Fibroblast of lung (primary cell): ENCODE measurements at regions not wholly inside any gene's neighbourhood (a gene's known extent, or its start where the extent isn't known, plus 50 kb on each side); places are given as distances from the start of the nearest gene placed in this dataset.

Experiments
- DNase-seq, 2 donors: peaks; one replicate each; pipeline versions ENCODE4 v3.0.0 to v3.0.0-alpha.2; 2010; ENCODE audit warnings: low read depth in 2 of 2
- H2AFZ ChIP-seq: 2 replicates; pipeline ENCODE4 v1.5.1; 2012; ENCODE audit warnings: low read length, control low read depth, inconsistent platforms
- H3K27ac ChIP-seq: 2 replicates; pipeline ENCODE4 v1.5.1; 2011; ENCODE audit warnings: low read length, control low read depth; ENCODE audit not compliant: insufficient read depth
- H3K27me3 ChIP-seq: 2 replicates; pipeline ENCODE4 v1.5.1; 2011; ENCODE audit warnings: mild to moderate bottlenecking, low read length; ENCODE audit not compliant: control insufficient read depth, insufficient read depth
- H3K36me3 ChIP-seq: 2 replicates; pipeline ENCODE4 v1.5.1; 2011; ENCODE audit warnings: low read length; ENCODE audit not compliant: control insufficient read depth, insufficient read depth
- H3K4me1 ChIP-seq: 2 replicates; pipeline ENCODE4 v1.5.1; 2011; ENCODE audit warnings: low read length; ENCODE audit not compliant: control insufficient read depth, insufficient read depth; ENCODE audit errors: extremely low read depth
- H3K4me2 ChIP-seq: 2 replicates; pipeline ENCODE4 v1.5.1; 2011; ENCODE audit warnings: low read length, control low read depth; ENCODE audit not compliant: insufficient read depth; ENCODE audit errors: extremely low read depth
- H3K4me3 ChIP-seq, 4 experiments: fragments of 200-600 bp in 1 of 4; sonication (generic) in 1 of 4; replicated peaks in 1 of 4; 2 replicates each; pipeline ENCODE4 v1.5.1; 2011 to 2016; ENCODE audit warnings: low read length in 4 of 4, low read depth in 3 of 4, mild to moderate bottlenecking in 3 of 4, control low read depth in 2 of 4, inconsistent platforms in 1 of 4, mixed read lengths in 1 of 4; ENCODE audit not compliant: insufficient read depth in 1 of 4; ENCODE audit errors: control extremely low read depth in 1 of 4
- H3K79me2 ChIP-seq: 2 replicates; pipeline ENCODE4 v1.5.1; 2012; ENCODE audit warnings: mild to moderate bottlenecking, low read length, inconsistent platforms; ENCODE audit not compliant: control insufficient read depth, insufficient read depth
- H3K9ac ChIP-seq: 2 replicates; pipeline ENCODE4 v1.5.1; 2011; ENCODE audit warnings: mild to moderate bottlenecking, low read length, control low read depth; ENCODE audit not compliant: insufficient read depth
- H3K9me3 ChIP-seq: 2 replicates; pipeline ENCODE4 v1.5.1; 2012; ENCODE audit warnings: low read depth, low read length; ENCODE audit not compliant: control insufficient read depth, insufficient read depth
- H4K20me1 ChIP-seq: 2 replicates; pipeline ENCODE4 v1.5.1; 2011; ENCODE audit warnings: low read length; ENCODE audit not compliant: control insufficient read depth, insufficient read depth; ENCODE audit errors: extremely low read depth
- CTCF ChIP-seq, 2 donors: IDR thresholded peaks in 1 of 2; conservative IDR thresholded peaks in 1 of 2; 1 replicate in 1 of 2; 2 replicates in 1 of 2; pipeline ENCODE4 v1.5.1; 2011 to 2012; ENCODE audit warnings: low read length in 2 of 2, control low read depth in 1 of 2, inconsistent platforms in 1 of 2, low read depth in 1 of 2, mild to moderate bottlenecking in 1 of 2
- EZH2 ChIP-seq: IDR thresholded peaks from 2 replicates; pipeline ENCODE4 v1.5.1; 2012; ENCODE audit warnings: low read length, control low read depth, mild to moderate bottlenecking; ENCODE audit errors: missing control alignments

- H3K9me3 ChIP-seq = no peaks in the 10 kb centered on the region
- peak in 1 of 2 donors; percentile 17 for DNase-seq
- no peak overlapping the region for H3K9ac ChIP-seq
- no peak overlapping the region for H3K4me3 ChIP-seq
- H4K20me1 ChIP-seq = no peaks in the 10 kb centered on the region
- H2AFZ ChIP-seq = no peak overlapping the region
- TF ChIP-seq EZH2 = no peak
- TF ChIP-seq CTCF (conservative IDR thresholded peaks at IDR 0.05 in 1 of 2, IDR thresholded peaks at IDR 0.05 in 1 of 2; ENCODE audit: low read depth in 1 of 2, low read length in 2 of 2) = no peak
- no peak overlapping the region for H3K27ac ChIP-seq
- no peaks in the 10 kb centered on the region for H3K79me2 ChIP-seq
- no peak overlapping the region for H3K4me2 ChIP-seq
- no peaks in the 10 kb centered on the region for H3K4me1 ChIP-seq
- no peaks in the 10 kb centered on the region for H3K36me3 ChIP-seq
- H3K27me3 ChIP-seq = no peaks in the 10 kb centered on the region
Measured at GRCh38 chr3:82080261-82080660, 318.8 kb upstream of the GBE1 start.

- Histone ChIP-seq H3K27me3 (no peaks in the 10 kb centered on the region), H3K79me2 (no peaks in the 10 kb centered on the region), H3K4me2 (no peak overlapping the region), H3K4me3 (no peak overlapping the region), H3K36me3 (no peaks in the 10 kb centered on the region), H3K9me3 (no peaks in the 10 kb centered on the region), H3K9ac (no peak overlapping the region), H4K20me1 (no peaks in the 10 kb centered on the region), H3K4me1 (no peaks in the 10 kb centered on the region), H2AFZ (no peak overlapping the region), H3K27ac (no peak overlapping the region)
- no peak for DNase-seq
- TF ChIP-seq EZH2 = no peak
- no peak for TF ChIP-seq CTCF (conservative IDR thresholded peaks at IDR 0.05 in 1 of 2, IDR thresholded peaks at IDR 0.05 in 1 of 2; ENCODE audit: low read depth in 1 of 2, low read length in 2 of 2)
Measured at GRCh38 chr3:82079335-82079890, 318.0 kb upstream of the GBE1 start.

GRCh38 chr3:82078246-82078645 is 316.8 kb upstream of the GBE1 start:
- Histone ChIP-seq H3K36me3 (no peaks in the 10 kb centered on the region), H3K27me3 (no peaks in the 10 kb centered on the region), H4K20me1 (no peaks in the 10 kb centered on the region), H3K4me1 (no peaks in the 10 kb centered on the region), H2AFZ (no peak overlapping the region), H3K9me3 (no peaks in the 10 kb centered on the region), H3K4me2 (no peak overlapping the region), H3K4me3 (no peak overlapping the region), H3K9ac (no peak overlapping the region), H3K27ac (no peak overlapping the region), H3K79me2 (no peaks in the 10 kb centered on the region)
- DNase-seq = no peak
- TF ChIP-seq CTCF (conservative IDR thresholded peaks at IDR 0.05 in 1 of 2, IDR thresholded peaks at IDR 0.05 in 1 of 2; ENCODE audit: low read depth in 1 of 2, low read length in 2 of 2) (no peak), EZH2 (no peak)
